ENCODE measurements at regions not wholly inside any gene's neighbourhood (a gene's known extent, or its start where the extent isn't known, plus 50 kb on each side); places are given as distances from the start of the nearest gene placed in this dataset.

- Histone ChIP-seq H3K4me3 (no peak overlapping the region), H3K27ac (no peak overlapping the region), H3K36me3 (no peaks in the 10 kb centered on the region), H3K9me3 (no peaks in the 10 kb centered on the region), H3K27me3 (no peaks in the 10 kb centered on the region), H3K4me1 (no peaks in the 10 kb centered on the region)
- ATAC-seq (no peak), DNase-seq (no peak)
- TF ChIP-seq CTCF (IDR thresholded peaks at IDR 0.05 in 4 of 5, conservative IDR thresholded peaks at IDR 0.05 in 1 of 5) (no peak), POLR2A (IDR thresholded peaks at IDR 0.05) (no peak)
- in situ Hi-C loops (cut with MboI; ENCODE audit: low sequenced_read_pairs in 4 of 4) = no loop called here
- intact Hi-C loops (cut with DNase I; ENCODE audit: low total_unique reads) = no loop called here
Measured at GRCh38 chr5:15338546-15338945, 161.4 kb upstream of the FBXL7 start.

- Histone ChIP-seq H3K9me3 (no peaks in the 10 kb centered on the region), H3K27ac (no peak overlapping the region), H3K4me3 (no peak overlapping the region), H3K36me3 (no peaks in the 10 kb centered on the region), H3K4me1 (no peaks in the 10 kb centered on the region), H3K27me3 (no peaks in the 10 kb centered on the region)
- in situ Hi-C loops (cut with MboI; ENCODE audit: low sequenced_read_pairs in 4 of 4) = no loop called here
- intact Hi-C loops (cut with DNase I; ENCODE audit: low total_unique reads) = no loop called here
- ATAC-seq (no peak), DNase-seq (no peak)
- TF ChIP-seq POLR2A (IDR thresholded peaks at IDR 0.05) (no peak), CTCF (IDR thresholded peaks at IDR 0.05 in 4 of 5, conservative IDR thresholded peaks at IDR 0.05 in 1 of 5) (no peak)
Measured at GRCh38 chr5:15334551-15335266, 165.3 kb upstream of the FBXL7 start.

DNA sequence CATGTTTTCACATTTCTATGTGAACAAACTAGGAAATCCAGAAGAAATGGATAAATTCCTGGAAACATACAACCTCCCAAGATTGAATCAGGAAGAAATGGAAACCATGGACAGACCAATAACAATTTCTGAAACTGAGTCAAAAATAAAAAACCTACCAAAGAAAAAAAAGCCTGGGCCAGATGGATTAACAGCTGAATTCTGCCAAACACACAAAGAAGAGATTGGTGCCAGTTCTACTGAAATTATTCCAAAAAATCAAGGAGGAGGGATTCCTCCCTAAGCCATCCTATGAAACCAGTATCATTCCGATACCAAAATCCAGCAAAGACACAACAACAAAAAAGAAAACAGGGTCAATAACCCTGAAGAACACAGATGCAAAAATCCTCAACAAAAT is 166.9 kb upstream of the FBXL7 start:
- H3K27ac ChIP-seq = no peak overlapping the region
- no peak for ATAC-seq
- H3K27me3 ChIP-seq = no peaks in the 10 kb centered on the region
- in situ Hi-C loops (cut with MboI; ENCODE audit: low sequenced_read_pairs in 4 of 4) = no loop called here
- no peaks in the 10 kb centered on the region for H3K36me3 ChIP-seq
- no peaks in the 10 kb centered on the region for H3K4me1 ChIP-seq
- DNase-seq = no peak
- no peak overlapping the region for H3K4me3 ChIP-seq
- no peaks in the 10 kb centered on the region for H3K9me3 ChIP-seq
- TF ChIP-seq CTCF (IDR thresholded peaks at IDR 0.05 in 4 of 5, conservative IDR thresholded peaks at IDR 0.05 in 1 of 5) (no peak), POLR2A (IDR thresholded peaks at IDR 0.05) (no peak)
- intact Hi-C loops (cut with DNase I; ENCODE audit: low total_unique reads) = no loop called here

DNA sequence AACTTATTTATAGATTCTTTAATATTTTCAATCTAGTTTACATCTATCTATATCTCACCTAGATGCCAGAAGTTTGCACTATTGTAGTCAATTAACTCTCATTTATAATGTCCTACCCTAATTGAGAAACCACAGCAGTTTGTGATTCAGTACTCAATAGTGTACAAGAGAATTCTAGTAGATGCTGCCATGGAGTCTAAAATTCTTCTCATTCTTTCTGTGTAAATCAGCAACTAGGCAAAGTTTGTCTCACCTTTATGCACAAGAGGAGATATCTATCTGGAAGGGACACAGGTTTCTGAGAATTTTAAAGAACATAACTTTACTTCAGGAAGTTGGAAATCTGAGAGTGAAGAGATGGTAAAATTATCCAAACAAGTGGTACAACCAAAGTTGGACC is 173.0 kb upstream of the FBXL7 start:
- intact Hi-C loops (cut with DNase I; ENCODE audit: low total_unique reads) = no loop called here
- Histone ChIP-seq H3K4me1 (no peaks in the 10 kb centered on the region), H3K4me3 (no peak overlapping the region), H3K36me3 (no peaks in the 10 kb centered on the region), H3K9me3 (no peaks in the 10 kb centered on the region), H3K27ac (no peak overlapping the region), H3K27me3 (no peaks in the 10 kb centered on the region)
- ATAC-seq (no peak), DNase-seq (no peak)
- TF ChIP-seq CTCF (IDR thresholded peaks at IDR 0.05 in 4 of 5, conservative IDR thresholded peaks at IDR 0.05 in 1 of 5) (no peak), POLR2A (IDR thresholded peaks at IDR 0.05) (no peak)
- in situ Hi-C loops (cut with MboI; ENCODE audit: low sequenced_read_pairs in 4 of 4) = no loop called here

DNA sequence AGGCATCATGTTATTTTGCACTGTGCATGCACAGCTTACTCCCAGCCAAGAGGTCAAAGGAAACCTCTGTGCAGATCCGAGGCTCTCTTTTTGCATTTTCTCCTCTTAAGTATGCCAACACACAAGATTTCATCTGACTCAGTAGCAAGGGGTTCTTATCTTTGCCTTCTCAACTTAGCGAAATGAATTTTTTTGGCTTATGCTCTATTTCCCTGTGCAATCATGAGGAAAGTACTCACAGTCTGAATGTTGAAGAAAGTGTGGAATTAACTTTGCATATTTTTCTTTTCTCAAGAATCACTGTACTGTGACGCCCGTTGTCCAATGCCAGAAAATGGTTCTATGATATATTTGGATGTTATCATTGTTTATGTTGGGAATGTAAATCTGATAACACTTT is 173.5 kb upstream of the FBXL7 start:
- in situ Hi-C loops (cut with MboI; ENCODE audit: low sequenced_read_pairs in 4 of 4) = no loop called here
- Histone ChIP-seq H3K27me3 (no peaks in the 10 kb centered on the region), H3K4me1 (no peaks in the 10 kb centered on the region), H3K4me3 (no peak overlapping the region), H3K9me3 (no peaks in the 10 kb centered on the region), H3K36me3 (no peaks in the 10 kb centered on the region), H3K27ac (no peak overlapping the region)
- intact Hi-C loops (cut with DNase I; ENCODE audit: low total_unique reads) = no loop called here
- TF ChIP-seq CTCF (IDR thresholded peaks at IDR 0.05 in 4 of 5, conservative IDR thresholded peaks at IDR 0.05 in 1 of 5) (no peak), POLR2A (IDR thresholded peaks at IDR 0.05) (no peak)
- ATAC-seq = no peak
- no peak for DNase-seq
